HUES64 (cell line): ENCODE measurements at regions not wholly inside any gene's neighbourhood (a gene's known extent, or its start where the extent isn't known, plus 50 kb on each side); places are given as distances from the start of the nearest gene placed in this dataset.

ENCODE experiments used
- H3K27ac ChIP-seq: 2 replicates; pipeline ENCODE4 v1.7.0; 2013; ENCODE audit warnings: low read depth, low read length, inconsistent platforms
- H3K27me3 ChIP-seq: 2 replicates; pipeline ENCODE4 v1.6.1; 2013; ENCODE audit warnings: mild to moderate bottlenecking, low read length; ENCODE audit not compliant: insufficient read depth
- H3K36me3 ChIP-seq: 2 replicates; pipeline ENCODE4 v1.6.1; 2013; ENCODE audit warnings: mild to moderate bottlenecking, low read length; ENCODE audit not compliant: insufficient read depth
- H3K4me1 ChIP-seq: 2 replicates; pipeline ENCODE4 v1.6.1; 2013; ENCODE audit warnings: mild to moderate bottlenecking, low read length, moderate library complexity; ENCODE audit not compliant: insufficient read depth
- H3K4me3 ChIP-seq: 2 replicates; pipeline ENCODE4 v1.5.1; 2013; ENCODE audit warnings: mild to moderate bottlenecking, low read length, moderate library complexity
- H3K9ac ChIP-seq: 2 replicates; pipeline ENCODE4 v1.6.1; 2013; ENCODE audit warnings: mild to moderate bottlenecking, low read depth, low read length
- H3K9me3 ChIP-seq: 2 replicates; pipeline ENCODE4 v1.6.1; 2013; ENCODE audit warnings: low read depth, low read length; ENCODE audit not compliant: insufficient read depth
- WGBS: fragments of 150-250, 120-280 bp; methylation state at CpG from one replicate; pipeline ENCODE4 v1.1.7; 2013; ENCODE audit warnings: missing lambda C conversion rate; 5-methylcytosine and 5-hydroxymethylcytosine counted together

DNA sequence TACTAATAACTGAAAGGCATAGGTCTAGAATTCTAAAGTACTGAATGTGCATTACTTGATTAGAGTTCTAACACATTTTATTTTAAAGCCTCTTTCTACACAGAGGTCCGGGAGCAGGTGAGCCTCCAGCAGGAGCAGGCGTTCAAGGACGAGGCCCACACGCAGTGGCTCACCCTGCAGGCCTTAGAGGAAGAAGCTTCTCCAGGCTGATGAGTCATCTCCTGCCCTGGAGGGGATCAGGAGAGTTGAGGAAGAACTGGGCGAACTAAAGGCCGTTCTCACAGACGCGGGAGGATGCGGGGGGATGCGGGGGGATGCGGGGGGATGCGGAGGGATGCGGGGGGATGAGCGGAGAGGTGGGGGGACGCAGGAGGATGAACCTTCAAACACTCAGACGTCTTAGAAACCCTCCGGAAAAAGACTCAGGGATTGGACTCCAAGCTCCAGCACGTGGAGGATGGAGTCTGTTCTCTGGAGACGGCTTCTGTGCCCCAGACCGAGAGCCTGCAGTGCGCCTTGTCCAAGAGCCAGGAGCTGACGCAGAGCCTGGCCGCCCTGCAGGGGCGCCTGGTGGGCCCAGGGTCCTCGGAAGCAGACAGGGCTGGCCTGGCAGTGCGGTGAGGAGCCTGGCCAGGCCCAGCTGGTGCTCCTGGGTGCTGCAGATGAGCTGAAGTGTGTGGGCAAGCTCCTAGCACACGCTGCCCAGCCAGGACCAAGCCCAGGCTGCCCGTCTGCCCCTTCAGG is 433.7 kb upstream of the TPK1 start:
- WGBS, result 94% methylated on average over 28 of the region's 28 CpGs

GRCh38 chr7:145265180-145265579 is 429.3 kb upstream of the TPK1 start:
- Histone ChIP-seq H3K4me1 (no peaks in the 10 kb centered on the region), H3K27me3 (no peaks in the 10 kb centered on the region), H3K9ac (no peak overlapping the region), H3K36me3 (no peaks in the 10 kb centered on the region), H3K9me3 (no peaks in the 10 kb centered on the region), H3K4me3 (no peak overlapping the region), H3K27ac (no peak overlapping the region)
- WGBS, result 90% methylated on average over 4 of the region's 4 CpGs

More for the DNA sequence above, 433.7 kb upstream of the TPK1 start:
- no peak overlapping the region for H3K4me3 ChIP-seq
- no peaks in the 10 kb centered on the region for H3K36me3 ChIP-seq
- H3K9me3 ChIP-seq, result 0 out of 2 replicates have a peak, but pooled peaks cover 6% of the 10 kb centered on the region
- no peak overlapping the region for H3K27ac ChIP-seq
- H3K9ac ChIP-seq, result no peak overlapping the region
- no peaks in the 10 kb centered on the region for H3K4me1 ChIP-seq
- no peaks in the 10 kb centered on the region for H3K27me3 ChIP-seq

DNA sequence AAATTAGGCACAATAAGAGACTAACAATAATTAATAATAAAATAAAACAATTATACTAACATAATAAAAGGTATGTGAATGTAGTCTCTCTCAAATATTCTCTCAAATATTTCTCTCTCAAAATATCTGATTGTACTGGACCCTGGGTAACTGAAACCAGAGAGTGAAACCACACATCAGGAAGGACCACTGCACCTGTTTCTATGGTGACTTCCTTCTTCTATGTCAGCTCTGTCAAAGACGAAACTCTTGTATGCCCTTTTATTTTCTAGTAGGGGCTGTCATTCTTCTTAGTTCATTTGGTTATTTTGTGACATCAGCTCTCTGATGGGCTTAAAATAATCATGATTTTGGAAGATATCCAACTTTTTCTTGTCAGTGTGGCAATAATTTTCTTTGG is 428.0 kb upstream of the TPK1 start:
- WGBS, result 86% methylated on average over 1 of the region's 1 CpG
- Histone ChIP-seq H3K4me1 (no peaks in the 10 kb centered on the region), H3K9me3 (no peaks in the 10 kb centered on the region), H3K4me3 (no peak overlapping the region), H3K27me3 (no peaks in the 10 kb centered on the region), H3K36me3 (no peaks in the 10 kb centered on the region), H3K9ac (no peak overlapping the region), H3K27ac (no peak overlapping the region)

GRCh38 chr7:145252031-145252430 is 416.2 kb upstream of the TPK1 start:
- H3K36me3 ChIP-seq, result no peaks in the 10 kb centered on the region
- no peak overlapping the region for H3K9ac ChIP-seq
- no peak overlapping the region for H3K4me3 ChIP-seq
- no peak overlapping the region for H3K27ac ChIP-seq
- H3K9me3 ChIP-seq, result peaks cover 2% of the 10 kb centered on the region; the same call in 1 of the 2 replicates
- H3K4me1 ChIP-seq, result no peaks in the 10 kb centered on the region
- H3K27me3 ChIP-seq, result no peaks in the 10 kb centered on the region

- H3K36me3 ChIP-seq, result no peaks in the 10 kb centered on the region
- no peak overlapping the region for H3K4me3 ChIP-seq
- H3K27ac ChIP-seq, result peak overlapping the region; percentile 54; the same call in 1 of the 2 replicates
- H3K9ac ChIP-seq, result no peak overlapping the region
- H3K4me1 ChIP-seq, result peaks cover 6% of the 10 kb centered on the region; the same call in 1 of the 2 replicates
- 31% methylated on average over 3 of the region's 4 CpGs for WGBS
- no peaks in the 10 kb centered on the region for H3K27me3 ChIP-seq
- H3K9me3 ChIP-seq, result no peaks in the 10 kb centered on the region
Measured at GRCh38 chr7:145224775-145225174, 388.9 kb upstream of the TPK1 start.

DNA sequence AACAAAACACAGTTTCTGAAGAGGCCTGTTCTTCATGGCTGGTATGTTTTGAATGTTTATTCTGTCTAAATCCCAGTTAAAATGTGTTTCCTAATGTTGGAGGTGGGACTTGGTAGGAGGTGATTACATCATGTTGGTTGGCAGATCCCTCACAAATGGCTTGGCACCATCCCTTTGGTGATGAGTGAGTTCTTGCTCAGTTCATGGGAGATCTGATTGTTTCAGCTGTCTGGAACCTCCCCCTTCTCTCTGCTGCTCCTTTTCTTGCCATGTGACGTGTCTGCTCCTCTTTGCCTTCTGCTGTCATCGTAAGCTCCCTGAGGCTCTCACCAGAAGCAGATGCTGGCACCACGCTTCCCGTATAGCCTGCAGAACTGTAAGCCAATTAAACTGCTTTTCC is 383.6 kb upstream of the TPK1 start:
- H3K9me3 ChIP-seq, result no peaks in the 10 kb centered on the region
- no peak overlapping the region for H3K9ac ChIP-seq
- H3K27ac ChIP-seq, result no peak overlapping the region
- no peaks in the 10 kb centered on the region for H3K27me3 ChIP-seq
- H3K4me3 ChIP-seq, result no peak overlapping the region
- H3K36me3 ChIP-seq, result no peaks in the 10 kb centered on the region
- whole genome bisulfite sequencing, result 87% methylated on average over 4 of the region's 4 CpGs
- peaks cover under 1% of the 10 kb centered on the region; the same call in 1 of the 2 replicates for H3K4me1 ChIP-seq

GRCh38 chr7:145216866-145217265 is 381.0 kb upstream of the TPK1 start:
- no peaks in the 10 kb centered on the region for H3K9me3 ChIP-seq
- H3K36me3 ChIP-seq, result no peaks in the 10 kb centered on the region
- WGBS, result 93% methylated on average over 4 of the region's 4 CpGs

DNA sequence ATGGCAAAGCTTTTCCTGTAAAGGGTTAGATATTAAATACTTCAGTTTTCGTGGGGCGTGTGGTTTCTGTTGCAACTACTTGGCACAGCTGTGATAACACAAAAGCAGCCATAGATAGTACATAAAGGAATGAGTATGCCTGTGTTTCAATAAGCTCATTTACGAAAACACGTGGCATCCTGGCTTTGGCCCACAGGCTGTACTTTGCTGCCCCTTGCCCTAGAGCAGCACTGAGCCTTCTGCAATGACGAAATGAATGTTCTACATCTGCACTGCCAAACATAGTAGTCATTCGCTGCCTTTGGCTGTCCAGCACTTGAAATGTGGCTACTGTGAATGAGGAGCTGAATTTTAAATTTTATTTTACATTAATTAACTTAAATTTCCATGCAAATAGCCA is 376.2 kb upstream of the TPK1 start:
- no peak overlapping the region for H3K27ac ChIP-seq
- no peak overlapping the region for H3K9ac ChIP-seq
- H3K4me1 ChIP-seq, result no peaks in the 10 kb centered on the region
- no peak overlapping the region for H3K4me3 ChIP-seq
- H3K36me3 ChIP-seq, result no peaks in the 10 kb centered on the region
- WGBS, result 92% methylated on average over 6 of the region's 6 CpGs
- H3K9me3 ChIP-seq, result no peaks in the 10 kb centered on the region
- H3K27me3 ChIP-seq, result no peaks in the 10 kb centered on the region

More at GRCh38 chr7:145216866-145217265, 381.0 kb upstream of the TPK1 start:
- no peak overlapping the region for H3K9ac ChIP-seq
- no peaks in the 10 kb centered on the region for H3K4me1 ChIP-seq
- no peak overlapping the region for H3K4me3 ChIP-seq
- H3K27ac ChIP-seq, result no peak overlapping the region
- H3K27me3 ChIP-seq, result no peaks in the 10 kb centered on the region

- 83% methylated on average over 1 of the region's 2 CpGs for WGBS
- no peak overlapping the region for H3K4me3 ChIP-seq
- H3K27me3 ChIP-seq, result no peaks in the 10 kb centered on the region
- H3K4me1 ChIP-seq, result no peaks in the 10 kb centered on the region
- H3K9ac ChIP-seq, result no peak overlapping the region
- H3K27ac ChIP-seq, result no peak overlapping the region
- no peaks in the 10 kb centered on the region for H3K9me3 ChIP-seq
- no peaks in the 10 kb centered on the region for H3K36me3 ChIP-seq
Measured at GRCh38 chr7:145211211-145211610, 375.4 kb upstream of the TPK1 start.

GRCh38 chr7:145193951-145194350 is 358.1 kb upstream of the TPK1 start:
- H3K9me3 ChIP-seq, result no peaks in the 10 kb centered on the region
- H3K4me1 ChIP-seq, result no peaks in the 10 kb centered on the region
- WGBS, result 94% methylated on average over 3 of the region's 4 CpGs
- no peaks in the 10 kb centered on the region for H3K27me3 ChIP-seq
- H3K9ac ChIP-seq, result no peak overlapping the region
- H3K36me3 ChIP-seq, result no peaks in the 10 kb centered on the region
- H3K27ac ChIP-seq, result no peak overlapping the region
- H3K4me3 ChIP-seq, result no peak overlapping the region

GRCh38 chr7:145184956-145185355 is 349.1 kb upstream of the TPK1 start:
- Histone ChIP-seq H3K9ac (no peak overlapping the region), H3K4me1 (no peaks in the 10 kb centered on the region), H3K27ac (no peak overlapping the region), H3K4me3 (no peak overlapping the region), H3K9me3 (no peaks in the 10 kb centered on the region), H3K27me3 (no peaks in the 10 kb centered on the region), H3K36me3 (no peaks in the 10 kb centered on the region)
- WGBS, result 100% methylated on average over 2 of the region's 2 CpGs

DNA sequence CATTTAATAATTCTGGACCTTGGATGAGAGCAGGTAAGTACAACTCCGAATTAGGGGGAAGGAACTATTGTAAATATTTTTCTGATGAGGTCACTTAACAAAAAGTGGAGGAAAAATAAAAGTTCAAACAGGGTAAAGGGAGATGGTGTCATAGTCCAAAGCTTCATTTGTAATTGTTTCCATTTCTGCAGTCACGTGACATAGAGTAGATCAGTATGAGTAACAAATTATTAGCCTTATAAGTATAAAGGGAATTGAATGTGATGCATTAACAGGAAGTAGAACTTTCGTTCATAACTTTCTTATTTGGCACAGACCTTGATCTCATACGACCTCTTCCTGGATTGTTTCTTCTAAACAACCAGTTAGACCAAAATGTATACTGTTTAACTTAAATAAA is 347.2 kb upstream of the TPK1 start:
- no peaks in the 10 kb centered on the region for H3K27me3 ChIP-seq
- H3K9me3 ChIP-seq, result no peaks in the 10 kb centered on the region
- no peak overlapping the region for H3K4me3 ChIP-seq
- no peak overlapping the region for H3K9ac ChIP-seq
- H3K36me3 ChIP-seq, result no peaks in the 10 kb centered on the region
- 79% methylated on average over 4 of the region's 4 CpGs for WGBS
- H3K27ac ChIP-seq, result no peak overlapping the region
- H3K4me1 ChIP-seq, result no peaks in the 10 kb centered on the region
